C4-2B (cell line): ENCODE measurements at regions not wholly inside any gene's neighbourhood (a gene's known extent, or its start where the extent isn't known, plus 50 kb on each side); places are given as distances from the start of the nearest gene placed in this dataset.

Experiments used
- ZFX ChIP-seq: fragments of 450-650 bp; IDR thresholded peaks from 2 replicates; pipeline ENCODE4 v1.6.1; 2017
- TF ChIP-seq, protein P1 (sequence below): fragments of 450-650 bp; conservative IDR thresholded peaks from 2 replicates; pipeline ENCODE4 v1.5.1; 2017; ENCODE audit warnings: mild to moderate bottlenecking

DNA sequence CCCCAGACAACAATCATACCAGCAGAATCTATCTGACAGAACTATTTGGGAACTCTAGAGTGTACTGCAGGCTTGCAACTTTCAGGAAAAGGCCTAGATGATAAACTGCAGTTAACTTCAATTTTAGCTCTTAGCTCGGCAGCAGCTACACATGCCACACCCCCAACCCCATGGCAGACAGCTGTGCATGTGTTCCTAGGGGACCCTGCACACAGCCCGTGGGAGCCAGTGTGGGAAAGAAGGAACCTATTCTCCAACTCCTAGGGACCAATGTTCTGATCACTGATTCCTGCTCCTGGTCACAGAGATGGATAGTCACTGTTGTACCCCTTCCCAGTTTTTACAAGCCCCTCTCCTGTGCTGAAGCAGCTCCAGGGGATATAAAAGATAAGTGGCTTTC is 179.6 kb downstream of the DRD1 start:
- TF ChIP-seq ZFX: no peak
- TF ChIP-seq, protein P1, sequence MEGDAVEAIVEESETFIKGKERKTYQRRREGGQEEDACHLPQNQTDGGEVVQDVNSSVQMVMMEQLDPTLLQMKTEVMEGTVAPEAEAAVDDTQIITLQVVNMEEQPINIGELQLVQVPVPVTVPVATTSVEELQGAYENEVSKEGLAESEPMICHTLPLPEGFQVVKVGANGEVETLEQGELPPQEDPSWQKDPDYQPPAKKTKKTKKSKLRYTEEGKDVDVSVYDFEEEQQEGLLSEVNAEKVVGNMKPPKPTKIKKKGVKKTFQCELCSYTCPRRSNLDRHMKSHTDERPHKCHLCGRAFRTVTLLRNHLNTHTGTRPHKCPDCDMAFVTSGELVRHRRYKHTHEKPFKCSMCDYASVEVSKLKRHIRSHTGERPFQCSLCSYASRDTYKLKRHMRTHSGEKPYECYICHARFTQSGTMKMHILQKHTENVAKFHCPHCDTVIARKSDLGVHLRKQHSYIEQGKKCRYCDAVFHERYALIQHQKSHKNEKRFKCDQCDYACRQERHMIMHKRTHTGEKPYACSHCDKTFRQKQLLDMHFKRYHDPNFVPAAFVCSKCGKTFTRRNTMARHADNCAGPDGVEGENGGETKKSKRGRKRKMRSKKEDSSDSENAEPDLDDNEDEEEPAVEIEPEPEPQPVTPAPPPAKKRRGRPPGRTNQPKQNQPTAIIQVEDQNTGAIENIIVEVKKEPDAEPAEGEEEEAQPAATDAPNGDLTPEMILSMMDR: no peak
